ENCODE measurements at regions not wholly inside any gene's neighbourhood (a gene's known extent, or its start where the extent isn't known, plus 50 kb on each side); places are given as distances from the start of the nearest gene placed in this dataset.

GRCh38 chr5:89597878-89598277 is 714.9 kb upstream of the MEF2C start:
- TF ChIP-seq EP300 (IDR thresholded peaks at IDR 0.05) (no peak), CTCF (IDR thresholded peaks at IDR 0.05) (no peak), POLR2A (IDR thresholded peaks at IDR 0.05) (no peak), POLR2AphosphoS5 (IDR thresholded peaks at IDR 0.05) (no peak)
- Histone ChIP-seq H3K27me3 (no peaks in the 10 kb centered on the region), H3K9me3 (no peaks in the 10 kb centered on the region), H3K4me1 (no peaks in the 10 kb centered on the region), H3K36me3 (no peaks in the 10 kb centered on the region), H3K4me3 (no peak overlapping the region), H3K27ac (no peak overlapping the region)
- DNase-seq, result no peak
- 66 to 89% methylated on average over 1 of the region's 1 CpG for WGBS, 2 donors
- intact Hi-C loops (cut with DNase I), result no loop called here

DNA sequence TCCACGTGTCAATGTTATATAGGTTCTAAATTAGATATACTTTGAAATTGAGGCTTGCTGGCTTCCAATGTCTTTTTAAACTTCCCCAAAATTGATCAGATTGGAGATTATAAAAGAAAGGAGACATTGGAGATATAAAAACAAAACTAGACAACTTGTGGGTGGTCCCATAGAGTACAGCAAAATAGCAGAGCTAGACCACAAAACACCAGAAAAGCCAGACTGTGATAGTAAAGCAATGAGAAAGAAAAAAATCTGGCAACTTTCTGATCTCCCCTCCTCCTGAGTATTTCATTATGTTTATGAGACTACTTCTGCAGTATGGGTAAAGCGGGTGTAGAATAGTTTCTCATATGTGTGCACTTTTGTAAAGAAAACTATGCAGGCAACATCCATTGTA is 713.8 kb upstream of the MEF2C start:
- 43 to 78% methylated on average over 2 of the region's 2 CpGs for WGBS, 2 donors
- intact Hi-C loops (cut with DNase I), result no loop called here

DNA sequence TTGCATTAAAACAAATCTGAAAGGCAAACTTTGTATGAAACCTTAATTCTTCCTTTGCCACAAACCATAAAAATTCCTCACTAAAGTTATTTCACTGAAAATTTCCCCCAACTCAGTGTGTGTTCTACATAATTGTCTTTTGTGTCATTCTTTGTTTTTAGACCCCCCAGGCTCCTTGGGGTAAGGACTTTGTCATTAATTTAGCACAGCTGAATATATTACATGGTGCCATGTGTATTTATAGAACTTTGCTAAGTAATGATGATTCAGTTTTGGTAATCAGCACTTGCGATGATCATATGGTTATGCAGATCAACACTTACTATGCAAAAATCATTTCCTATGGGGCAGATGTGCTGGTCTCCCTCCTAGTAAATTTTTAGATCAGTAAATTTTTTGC is 712.1 kb upstream of the MEF2C start:
- 92 to 99% methylated on average over 1 of the region's 1 CpG for WGBS, 2 donors
- DNase-seq, result no peak
- no peaks in the 10 kb centered on the region for H3K36me3 ChIP-seq
- intact Hi-C loops (cut with DNase I), result no loop called here
- no peaks in the 10 kb centered on the region for H3K4me1 ChIP-seq
- H3K27me3 ChIP-seq, result no peaks in the 10 kb centered on the region
- TF ChIP-seq POLR2A (IDR thresholded peaks at IDR 0.05) (no peak), EP300 (IDR thresholded peaks at IDR 0.05) (no peak), CTCF (IDR thresholded peaks at IDR 0.05) (no peak), POLR2AphosphoS5 (IDR thresholded peaks at IDR 0.05) (no peak)
- H3K9me3 ChIP-seq, result no peaks in the 10 kb centered on the region
- no peak overlapping the region for H3K4me3 ChIP-seq
- no peak overlapping the region for H3K27ac ChIP-seq

More for the DNA sequence above, 713.8 kb upstream of the MEF2C start:
- DNase-seq, result no peak
- TF ChIP-seq POLR2AphosphoS5 (IDR thresholded peaks at IDR 0.05), result no peak
- TF ChIP-seq EP300 (IDR thresholded peaks at IDR 0.05), result no peak
- TF ChIP-seq POLR2A (IDR thresholded peaks at IDR 0.05), result no peak
- no peak for TF ChIP-seq CTCF (IDR thresholded peaks at IDR 0.05)
- H3K4me1 ChIP-seq, result no peaks in the 10 kb centered on the region
- no peaks in the 10 kb centered on the region for H3K27me3 ChIP-seq
- no peak overlapping the region for H3K4me3 ChIP-seq
- no peak overlapping the region for H3K27ac ChIP-seq
- no peaks in the 10 kb centered on the region for H3K9me3 ChIP-seq
- no peaks in the 10 kb centered on the region for H3K36me3 ChIP-seq

DNA sequence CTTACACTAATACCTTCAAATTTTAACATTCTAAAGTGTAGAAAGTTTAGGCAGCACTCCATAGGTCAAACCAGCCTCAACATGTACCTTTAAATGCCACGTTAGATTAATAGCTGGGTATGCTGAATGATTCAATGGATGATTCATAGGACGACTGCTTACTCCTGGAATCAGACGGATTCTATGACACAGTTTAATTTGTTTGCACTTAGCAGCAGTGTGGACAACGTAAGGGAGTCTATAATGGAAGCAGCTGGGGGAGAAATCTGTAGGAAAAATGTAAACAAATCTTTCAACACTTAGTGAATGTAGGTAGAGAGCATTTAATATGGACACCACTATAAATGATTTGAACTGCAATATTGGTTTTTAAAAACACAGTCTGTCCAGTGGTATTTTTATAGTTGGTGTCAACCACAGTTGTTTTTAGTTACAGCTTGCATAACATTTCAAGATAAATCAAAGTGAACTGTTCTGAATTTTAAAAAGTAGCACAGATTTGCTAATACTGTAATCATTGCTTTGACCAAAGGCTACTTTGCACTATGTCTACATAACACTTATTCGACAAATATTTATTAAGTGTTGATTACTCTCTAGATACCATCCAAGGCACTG is 701.5 kb upstream of the MEF2C start:
- TF ChIP-seq POLR2A (IDR thresholded peaks at IDR 0.05) (no peak), EP300 (IDR thresholded peaks at IDR 0.05) (no peak), POLR2AphosphoS5 (IDR thresholded peaks at IDR 0.05) (no peak), CTCF (IDR thresholded peaks at IDR 0.05) (no peak)
- Histone ChIP-seq H3K36me3 (no peaks in the 10 kb centered on the region), H3K9me3 (no peaks in the 10 kb centered on the region), H3K27ac (no peak overlapping the region), H3K4me1 (peaks cover 0 to 4% (median 0%) of the 10 kb centered on the region in 4 donors), H3K27me3 (no peaks in the 10 kb centered on the region), H3K4me3 (no peak overlapping the region)
- WGBS, 2 donors, result 69 to 70% methylated on average over 5 of the region's 5 CpGs
- intact Hi-C loops (cut with DNase I), result no loop called here
- no peak for DNase-seq

DNA sequence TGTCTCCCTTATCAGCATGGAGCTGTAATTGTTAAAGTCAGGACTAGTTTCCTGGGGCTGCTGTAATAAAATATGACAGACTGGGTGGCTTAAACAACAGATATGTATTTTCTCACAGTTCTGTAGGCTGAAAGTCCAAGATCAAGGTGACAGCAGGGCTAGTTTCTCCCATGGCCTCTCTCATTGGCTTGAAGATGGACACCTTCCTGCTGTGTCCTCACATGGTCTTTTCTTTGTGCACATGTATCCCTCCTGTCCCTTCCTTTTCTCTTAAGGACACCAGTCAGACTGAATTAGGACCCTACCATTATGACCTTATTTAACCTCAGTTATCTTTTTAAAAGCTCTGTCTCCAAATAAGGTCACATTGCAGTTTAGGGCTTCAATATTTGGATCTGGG is 700.5 kb upstream of the MEF2C start:
- H3K27ac ChIP-seq, result no peak overlapping the region
- H3K27me3 ChIP-seq, result no peaks in the 10 kb centered on the region
- H3K4me3 ChIP-seq, result no peak overlapping the region
- intact Hi-C loops (cut with DNase I), result no loop called here
- no peaks in the 10 kb centered on the region for H3K9me3 ChIP-seq
- no peak for DNase-seq
- H3K36me3 ChIP-seq, result no peaks in the 10 kb centered on the region
- H3K4me1 ChIP-seq, result peaks cover 0 to 4% (median 0%) of the 10 kb centered on the region in 4 donors
- TF ChIP-seq EP300 (IDR thresholded peaks at IDR 0.05) (no peak), CTCF (IDR thresholded peaks at IDR 0.05) (no peak)
